BJ (cell line): ENCODE measurements at regions not wholly inside any gene's neighbourhood (a gene's known extent, or its start where the extent isn't known, plus 50 kb on each side); places are given as distances from the start of the nearest gene placed in this dataset.

ENCODE experiments used
- CTCF ChIA-PET: fragments of 350-600 bp; formaldehyde crosslinking; extraction: SDS; loops from one replicate; lab custom pipeline; 2021; ENCODE audit warnings: antibody characterized with exemption, inconsistent platforms; lab: Yijun Ruan, JAX
- POLR2A ChIA-PET: fragments of 300-600 bp; sonication (Branson Sonifier 250); formaldehyde crosslinking; extraction: SDS; loops from one replicate; lab custom pipeline; 2021; ENCODE audit warnings: antibody characterized with exemption; lab: Charles Lee
- DNase-seq: peaks from one replicate; pipeline ENCODE4 v3.0.0-alpha.2; 2011; ENCODE audit warnings: low read depth
- H3K27me3 ChIP-seq: 2 replicates; pipeline ENCODE4 v1.6.0; 2011; ENCODE audit warnings: low read length; ENCODE audit not compliant: control insufficient read depth, insufficient read depth
- H3K36me3 ChIP-seq: 2 replicates; pipeline ENCODE4 v1.5.1; 2011; ENCODE audit warnings: low read length; ENCODE audit not compliant: control insufficient read depth, insufficient read depth
- H3K4me3 ChIP-seq: 2 replicates; pipeline ENCODE4 v1.5.1; 2011; ENCODE audit warnings: low read depth, mild to moderate bottlenecking, control low read depth, low read length
- CTCF ChIP-seq: IDR thresholded peaks from 2 replicates; pipeline ENCODE4 v1.5.1; 2011; ENCODE audit warnings: low read depth, mild to moderate bottlenecking, control low read depth, inconsistent platforms, low read length, moderate library complexity; ENCODE audit not compliant: insufficient read depth

- DNase-seq = no peak
- Histone ChIP-seq H3K36me3 (no peaks in the 10 kb centered on the region), H3K27me3 (no peaks in the 10 kb centered on the region; the same call in 1 of the 2 replicates), H3K4me3 (no peak overlapping the region)
- ChIA-PET CTCF (no interaction called here), POLR2A (no interaction called here)
- no peak for TF ChIP-seq CTCF
These were observed 75.5 kb upstream of the CCDC68 start for GRCh38 chr18:55034742-55035141.

- CTCF ChIA-PET = no interaction called here
- no peak for TF ChIP-seq CTCF
- POLR2A ChIA-PET = no interaction called here
- no peaks in the 10 kb centered on the region for H3K36me3 ChIP-seq
- H3K4me3 ChIP-seq = no peak overlapping the region
- DNase-seq = no peak
- no peaks in the 10 kb centered on the region; the same call in none of the 2 replicates for H3K27me3 ChIP-seq
These were observed 72.7 kb upstream of the CCDC68 start for GRCh38 chr18:55031979-55032378.

- Histone ChIP-seq H3K4me3 (no peak overlapping the region), H3K36me3 (no peaks in the 10 kb centered on the region), H3K27me3 (no peaks in the 10 kb centered on the region; the same call in none of the 2 replicates)
- POLR2A ChIA-PET = no interaction called here
- no peak for TF ChIP-seq CTCF
- CTCF ChIA-PET = no interaction called here
- no peak for DNase-seq
These were observed 72.3 kb upstream of the CCDC68 start for GRCh38 chr18:55031576-55031975.

GRCh38 chr18:55031164-55031563 lies 71.9 kb upstream of the CCDC68 start:
- POLR2A ChIA-PET = no interaction called here

GRCh38 chr18:55024564-55024963 lies 65.3 kb upstream of the CCDC68 start:
- ChIA-PET POLR2A (no interaction called here), CTCF (interaction anchor here (1.1 kb wide), 1 partner anchor 9 kb away, joined by 3 read pairs; no protein-coding TSS in a partner anchor)
- H3K4me3 ChIP-seq = no peak overlapping the region
- H3K36me3 ChIP-seq = no peaks in the 10 kb centered on the region
- H3K27me3 ChIP-seq = no peaks in the 10 kb centered on the region; the same call in none of the 2 replicates
- TF ChIP-seq CTCF = no peak
- DNase-seq = no peak

More at GRCh38 chr18:55031164-55031563, 71.9 kb upstream of the CCDC68 start:
- TF ChIP-seq CTCF = no peak
- CTCF ChIA-PET = no interaction called here
- no peak for DNase-seq
- Histone ChIP-seq H3K4me3 (no peak overlapping the region), H3K27me3 (no peaks in the 10 kb centered on the region; the same call in none of the 2 replicates), H3K36me3 (no peaks in the 10 kb centered on the region)
